Liver (tissue), 7 donors: ENCODE measurements at regions not wholly inside any gene's neighbourhood (a gene's known extent, or its start where the extent isn't known, plus 50 kb on each side); places are given as distances from the start of the nearest gene placed in this dataset.

Source experiments
- DNase-seq: peaks from one replicate; pipeline ENCODE4 v3.0.0-alpha.2; 2017; ENCODE audit warnings: low spot score
- H3K27ac ChIP-seq, 2 donors: one replicate each; pipeline ENCODE4 v1.7.0; 2013; ENCODE audit warnings: inconsistent platforms in 2 of 2, low read length in 2 of 2, control low read depth in 1 of 2, low read depth in 1 of 2, mild to moderate bottlenecking in 1 of 2
- H3K27me3 ChIP-seq, 4 donors: one replicate each; pipeline versions ENCODE4 v1.6.1 to v1.7.0; 2013; ENCODE audit warnings: low read length in 3 of 4, inconsistent platforms in 1 of 4, mild to moderate bottlenecking in 1 of 4, moderate library complexity in 1 of 4; ENCODE audit not compliant: control insufficient read depth in 4 of 4, insufficient read depth in 4 of 4
- H3K36me3 ChIP-seq, 4 donors: one replicate each; pipeline versions ENCODE4 v1.6.1 to v1.7.0; 2013; ENCODE audit warnings: low read length in 3 of 4, mild to moderate bottlenecking in 3 of 4, low read depth in 1 of 4, moderate library complexity in 1 of 4; ENCODE audit not compliant: control insufficient read depth in 4 of 4, insufficient read depth in 3 of 4
- H3K4me1 ChIP-seq, 4 donors: one replicate each; pipeline versions ENCODE4 v1.6.1 to v1.7.0; 2013; ENCODE audit warnings: low read length in 3 of 4, mild to moderate bottlenecking in 3 of 4, moderate library complexity in 1 of 4; ENCODE audit not compliant: control insufficient read depth in 4 of 4, insufficient read depth in 4 of 4
- H3K4me3 ChIP-seq, 3 donors: one replicate each; pipeline versions ENCODE4 v1.6.1 to v1.7.0; 2013; ENCODE audit warnings: low read length in 3 of 3, control low read depth in 1 of 3, low read depth in 1 of 3, mild to moderate bottlenecking in 1 of 3
- H3K9ac ChIP-seq, 2 donors: one replicate each; pipeline ENCODE4 v1.7.0; 2013; ENCODE audit warnings: low read length in 2 of 2, mild to moderate bottlenecking in 2 of 2, moderate library complexity in 2 of 2, control low read depth in 1 of 2, low read depth in 1 of 2
- H3K9me3 ChIP-seq, 4 donors: one replicate each; pipeline versions ENCODE4 v1.6.1 to v1.7.0; 2013; ENCODE audit warnings: low read length in 3 of 4; ENCODE audit not compliant: control insufficient read depth in 4 of 4
- EGR1 ChIP-seq, 2 donors: IDR thresholded peaks; 2 replicates each; pipeline ENCODE4 v1.6.1; 2016 to 2018; ENCODE audit warnings: antibody characterized with exemption in 2 of 2, low read depth in 2 of 2
- FOXA1 ChIP-seq: IDR thresholded peaks from 2 replicates; pipeline ENCODE4 v1.6.1; 2016; ENCODE audit warnings: antibody characterized with exemption
- FOXA2 ChIP-seq: IDR thresholded peaks from 2 replicates; pipeline ENCODE4 v1.6.1; 2016; ENCODE audit warnings: antibody characterized with exemption
- HNF4A ChIP-seq, 2 donors: conservative IDR thresholded peaks; 2 replicates each; pipeline ENCODE4 v1.6.1; 2016; ENCODE audit warnings: antibody characterized with exemption in 2 of 2, mild to moderate bottlenecking in 2 of 2
- HNF4G ChIP-seq: IDR thresholded peaks from 2 replicates; pipeline ENCODE4 v1.6.1; 2016; ENCODE audit warnings: antibody characterized with exemption
- JUND ChIP-seq, 2 donors: IDR thresholded peaks; 2 replicates each; pipeline ENCODE4 v1.6.1; 2016; ENCODE audit warnings: antibody characterized with exemption in 2 of 2
- NR2F2 ChIP-seq: IDR thresholded peaks from 2 replicates; pipeline ENCODE4 v1.6.1; 2016; ENCODE audit warnings: antibody characterized with exemption
- RAD21 ChIP-seq, 2 donors: IDR thresholded peaks; 2 replicates each; pipeline ENCODE4 v1.6.1; 2016; ENCODE audit warnings: antibody characterized with exemption in 2 of 2, mild to moderate bottlenecking in 2 of 2
- RXRA ChIP-seq, 2 donors: IDR thresholded peaks; 2 replicates each; pipeline ENCODE4 v1.6.1; 2017 to 2018; ENCODE audit warnings: antibody characterized with exemption in 2 of 2, mild to moderate bottlenecking in 1 of 2
- SP1 ChIP-seq: IDR thresholded peaks from 2 replicates; pipeline ENCODE4 v1.6.1; 2018; ENCODE audit warnings: antibody characterized with exemption, mild to moderate bottlenecking
- TAF1 ChIP-seq: conservative IDR thresholded peaks from 2 replicates; pipeline ENCODE4 v1.6.1; 2016; ENCODE audit warnings: antibody characterized with exemption, mild to moderate bottlenecking
- YY1 ChIP-seq: IDR thresholded peaks from 2 replicates; pipeline ENCODE4 v1.6.1; 2016; ENCODE audit warnings: antibody characterized with exemption, mild to moderate bottlenecking
- ZBTB33 ChIP-seq: IDR thresholded peaks from 2 replicates; pipeline ENCODE4 v1.6.1; 2016; ENCODE audit warnings: antibody characterized with exemption
- WGBS: extraction: QIAGEN DNeasy Blood & Tissue Kit; methylation state at CpG from one replicate; pipeline ENCODE4 v1.1.7; 2013; 5-methylcytosine and 5-hydroxymethylcytosine counted together
- TF ChIP-seq, protein P1 (sequence below): IDR thresholded peaks from 2 replicates; pipeline ENCODE4 v1.6.1; 2016; ENCODE audit warnings: antibody characterized with exemption
- TF ChIP-seq, protein P2 (sequence below): IDR thresholded peaks from 2 replicates; pipeline ENCODE4 v1.6.1; 2016; ENCODE audit warnings: antibody characterized with exemption
- TF ChIP-seq, protein P3 (sequence below): IDR thresholded peaks from 2 replicates; pipeline ENCODE4 v1.6.1; 2016; ENCODE audit warnings: antibody characterized with exemption, mild to moderate bottlenecking
- donor health status: healthy.
- donor health status: healthy.
- donor health status: healthy.
- donor health status: healthy.

GRCh38 chr6:50120300-50120699 lies 70.6 kb upstream of the DEFB112 start:
- H3K4me3 ChIP-seq: no peak overlapping the region
- H3K27ac ChIP-seq: no peak overlapping the region
- no peaks in the 10 kb centered on the region for H3K36me3 ChIP-seq
- H3K9ac ChIP-seq: no peak overlapping the region
- no peaks in the 10 kb centered on the region for H3K4me1 ChIP-seq
- TF ChIP-seq, protein P1, sequence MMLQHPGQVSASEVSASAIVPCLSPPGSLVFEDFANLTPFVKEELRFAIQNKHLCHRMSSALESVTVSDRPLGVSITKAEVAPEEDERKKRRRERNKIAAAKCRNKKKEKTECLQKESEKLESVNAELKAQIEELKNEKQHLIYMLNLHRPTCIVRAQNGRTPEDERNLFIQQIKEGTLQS: no peak
- TF ChIP-seq SP1: no peak
- TF ChIP-seq HNF4G: no peak
- TF ChIP-seq EGR1 (IDR thresholded peaks at IDR 0.05; ENCODE audit: low read depth in 2 of 2): no peak
- no peak for TF ChIP-seq ZBTB33
- no peak for TF ChIP-seq TAF1
- no peak for TF ChIP-seq HNF4A (conservative IDR thresholded peaks at IDR 0.05)
- TF ChIP-seq FOXA2: no peak
- TF ChIP-seq JUND (IDR thresholded peaks at IDR 0.05): no peak
- no peak for TF ChIP-seq FOXA1
- TF ChIP-seq YY1: no peak
- TF ChIP-seq, protein P2, sequence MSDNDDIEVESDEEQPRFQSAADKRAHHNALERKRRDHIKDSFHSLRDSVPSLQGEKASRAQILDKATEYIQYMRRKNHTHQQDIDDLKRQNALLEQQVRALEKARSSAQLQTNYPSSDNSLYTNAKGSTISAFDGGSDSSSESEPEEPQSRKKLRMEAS: no peak
- TF ChIP-seq, protein P3, sequence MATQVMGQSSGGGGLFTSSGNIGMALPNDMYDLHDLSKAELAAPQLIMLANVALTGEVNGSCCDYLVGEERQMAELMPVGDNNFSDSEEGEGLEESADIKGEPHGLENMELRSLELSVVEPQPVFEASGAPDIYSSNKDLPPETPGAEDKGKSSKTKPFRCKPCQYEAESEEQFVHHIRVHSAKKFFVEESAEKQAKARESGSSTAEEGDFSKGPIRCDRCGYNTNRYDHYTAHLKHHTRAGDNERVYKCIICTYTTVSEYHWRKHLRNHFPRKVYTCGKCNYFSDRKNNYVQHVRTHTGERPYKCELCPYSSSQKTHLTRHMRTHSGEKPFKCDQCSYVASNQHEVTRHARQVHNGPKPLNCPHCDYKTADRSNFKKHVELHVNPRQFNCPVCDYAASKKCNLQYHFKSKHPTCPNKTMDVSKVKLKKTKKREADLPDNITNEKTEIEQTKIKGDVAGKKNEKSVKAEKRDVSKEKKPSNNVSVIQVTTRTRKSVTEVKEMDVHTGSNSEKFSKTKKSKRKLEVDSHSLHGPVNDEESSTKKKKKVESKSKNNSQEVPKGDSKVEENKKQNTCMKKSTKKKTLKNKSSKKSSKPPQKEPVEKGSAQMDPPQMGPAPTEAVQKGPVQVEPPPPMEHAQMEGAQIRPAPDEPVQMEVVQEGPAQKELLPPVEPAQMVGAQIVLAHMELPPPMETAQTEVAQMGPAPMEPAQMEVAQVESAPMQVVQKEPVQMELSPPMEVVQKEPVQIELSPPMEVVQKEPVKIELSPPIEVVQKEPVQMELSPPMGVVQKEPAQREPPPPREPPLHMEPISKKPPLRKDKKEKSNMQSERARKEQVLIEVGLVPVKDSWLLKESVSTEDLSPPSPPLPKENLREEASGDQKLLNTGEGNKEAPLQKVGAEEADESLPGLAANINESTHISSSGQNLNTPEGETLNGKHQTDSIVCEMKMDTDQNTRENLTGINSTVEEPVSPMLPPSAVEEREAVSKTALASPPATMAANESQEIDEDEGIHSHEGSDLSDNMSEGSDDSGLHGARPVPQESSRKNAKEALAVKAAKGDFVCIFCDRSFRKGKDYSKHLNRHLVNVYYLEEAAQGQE: no peak
- H3K27me3 ChIP-seq: no peaks in the 10 kb centered on the region
- 80% methylated on average over 3 of the region's 3 CpGs for WGBS
- H3K9me3 ChIP-seq: no peaks in the 10 kb centered on the region
- DNase-seq: no peak

GRCh38 chr6:50123688-50124087 lies 74.0 kb upstream of the DEFB112 start:
- TF ChIP-seq RAD21 (IDR thresholded peaks at IDR 0.05) (no peak), EGR1 (IDR thresholded peaks at IDR 0.05; ENCODE audit: low read depth in 2 of 2) (no peak), NR2F2 (no peak), TAF1 (no peak), SP1 (no peak), RXRA (IDR thresholded peaks at IDR 0.05) (no peak), ZBTB33 (no peak)
- TF ChIP-seq, protein P3: no peak
- Histone ChIP-seq H3K9ac (no peak overlapping the region), H3K4me1 (no peaks in the 10 kb centered on the region), H3K27me3 (no peaks in the 10 kb centered on the region), H3K36me3 (no peaks in the 10 kb centered on the region), H3K27ac (no peak overlapping the region), H3K9me3 (no peaks in the 10 kb centered on the region), H3K4me3 (no peak overlapping the region)
- DNase-seq: no peak
